ENCODE measurements at regions not wholly inside any gene's neighbourhood (a gene's known extent, or its start where the extent isn't known, plus 50 kb on each side); places are given as distances from the start of the nearest gene placed in this dataset.
"Not testable (repeated sequence)": the region's sequence is repeated elsewhere in the genome, so short reads cannot be mapped to it uniquely, and the experiment has no call there.

DNA sequence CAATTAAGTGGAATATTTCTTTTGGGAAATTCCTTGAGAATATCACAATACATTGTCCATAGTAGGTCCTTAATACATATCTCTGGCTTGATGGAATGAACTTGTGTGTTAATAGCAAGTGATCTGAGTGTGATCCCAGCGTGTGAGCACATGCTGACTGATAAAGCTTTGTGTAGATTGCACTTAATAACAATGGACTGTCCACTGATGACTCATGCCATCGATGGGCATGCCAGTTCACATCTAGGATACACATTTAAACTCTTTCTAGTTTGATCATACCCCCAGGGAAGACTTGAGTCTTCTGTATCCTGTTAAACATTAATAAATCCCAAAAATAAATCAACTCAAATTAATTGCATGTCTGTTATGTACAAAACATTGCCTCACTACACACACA is 454.3 kb upstream of the SPTLC3 start:
- WGBS, 2 donors, result 49 to 58% methylated on average over 2 of the region's 2 CpGs
- Histone ChIP-seq H3K27ac (no peak overlapping the region), H3K4me1 (no peaks in the 10 kb centered on the region), H3K36me3 (no peaks in the 10 kb centered on the region), H3K9me3 (no peaks in the 10 kb centered on the region), H3K27me3 (no peaks in the 10 kb centered on the region), H3K4me3 (no peak overlapping the region)
- intact Hi-C loops (cut with DNase I), result no loop called here
- DNase-seq (no peak), ATAC-seq (no peak)
- TF ChIP-seq, protein P1, sequence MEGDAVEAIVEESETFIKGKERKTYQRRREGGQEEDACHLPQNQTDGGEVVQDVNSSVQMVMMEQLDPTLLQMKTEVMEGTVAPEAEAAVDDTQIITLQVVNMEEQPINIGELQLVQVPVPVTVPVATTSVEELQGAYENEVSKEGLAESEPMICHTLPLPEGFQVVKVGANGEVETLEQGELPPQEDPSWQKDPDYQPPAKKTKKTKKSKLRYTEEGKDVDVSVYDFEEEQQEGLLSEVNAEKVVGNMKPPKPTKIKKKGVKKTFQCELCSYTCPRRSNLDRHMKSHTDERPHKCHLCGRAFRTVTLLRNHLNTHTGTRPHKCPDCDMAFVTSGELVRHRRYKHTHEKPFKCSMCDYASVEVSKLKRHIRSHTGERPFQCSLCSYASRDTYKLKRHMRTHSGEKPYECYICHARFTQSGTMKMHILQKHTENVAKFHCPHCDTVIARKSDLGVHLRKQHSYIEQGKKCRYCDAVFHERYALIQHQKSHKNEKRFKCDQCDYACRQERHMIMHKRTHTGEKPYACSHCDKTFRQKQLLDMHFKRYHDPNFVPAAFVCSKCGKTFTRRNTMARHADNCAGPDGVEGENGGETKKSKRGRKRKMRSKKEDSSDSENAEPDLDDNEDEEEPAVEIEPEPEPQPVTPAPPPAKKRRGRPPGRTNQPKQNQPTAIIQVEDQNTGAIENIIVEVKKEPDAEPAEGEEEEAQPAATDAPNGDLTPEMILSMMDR (IDR thresholded peaks at IDR 0.05), result no peak

DNA sequence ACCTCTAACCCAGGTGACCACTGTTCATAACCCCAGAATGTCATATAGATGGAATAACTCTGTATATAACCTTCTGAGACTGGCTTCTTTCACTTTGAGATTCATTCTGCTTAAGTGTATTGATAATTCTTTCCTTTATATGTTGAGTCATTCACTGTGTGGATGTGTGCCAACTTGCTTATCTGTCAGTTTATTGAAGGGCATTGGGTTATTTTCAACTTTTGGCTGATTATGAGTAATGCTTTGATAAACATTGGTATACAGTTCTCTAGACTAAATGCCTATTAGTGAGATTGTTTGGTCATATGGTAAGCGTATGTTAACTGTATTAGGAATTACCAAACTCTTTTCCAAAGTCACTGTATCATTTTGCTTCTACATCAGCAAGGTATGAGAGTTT is 453.4 kb upstream of the SPTLC3 start:
- H3K4me3 ChIP-seq, result no peak overlapping the region
- no peaks in the 10 kb centered on the region for H3K9me3 ChIP-seq
- no peaks in the 10 kb centered on the region for H3K36me3 ChIP-seq
- 89 to 91% methylated on average over 1 of the region's 1 CpG for WGBS, 2 donors
- H3K27me3 ChIP-seq, result no peaks in the 10 kb centered on the region
- H3K4me1 ChIP-seq, result no peaks in the 10 kb centered on the region
- H3K27ac ChIP-seq, result no peak overlapping the region
- intact Hi-C loops (cut with DNase I), result no loop called here
- DNase-seq (no peak), ATAC-seq (no peak)
- TF ChIP-seq, protein P1 (IDR thresholded peaks at IDR 0.05), result no peak

DNA sequence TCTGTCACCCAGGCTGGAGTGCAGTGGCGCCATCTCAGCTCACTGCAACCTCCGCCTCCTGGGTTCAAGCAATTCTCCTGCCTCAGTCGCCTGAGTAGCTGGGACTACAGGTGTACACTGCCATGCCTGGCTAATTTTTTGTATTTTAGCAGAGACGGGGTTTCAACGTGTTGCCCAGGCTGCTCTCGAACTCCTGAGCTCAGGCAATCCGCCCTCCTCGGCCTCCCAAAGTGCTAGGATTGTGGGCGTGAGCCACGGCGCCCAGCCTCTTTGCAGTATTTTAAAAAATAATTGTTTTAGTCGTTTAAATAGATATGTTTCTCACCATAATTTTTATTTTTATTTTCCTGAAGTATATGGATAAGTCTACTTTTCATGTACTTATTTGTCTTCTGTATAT is 452.9 kb upstream of the SPTLC3 start:
- H3K4me1 ChIP-seq; H3K27ac ChIP-seq; H3K9me3 ChIP-seq; H3K36me3 ChIP-seq; intact Hi-C loops (cut with DNase I); H3K27me3 ChIP-seq; DNase-seq; ATAC-seq; H3K4me3 ChIP-seq: not testable (repeated sequence)
- WGBS, 2 donors, result 90% methylated on average over 11 to 12 of the region's 12 CpGs

DNA sequence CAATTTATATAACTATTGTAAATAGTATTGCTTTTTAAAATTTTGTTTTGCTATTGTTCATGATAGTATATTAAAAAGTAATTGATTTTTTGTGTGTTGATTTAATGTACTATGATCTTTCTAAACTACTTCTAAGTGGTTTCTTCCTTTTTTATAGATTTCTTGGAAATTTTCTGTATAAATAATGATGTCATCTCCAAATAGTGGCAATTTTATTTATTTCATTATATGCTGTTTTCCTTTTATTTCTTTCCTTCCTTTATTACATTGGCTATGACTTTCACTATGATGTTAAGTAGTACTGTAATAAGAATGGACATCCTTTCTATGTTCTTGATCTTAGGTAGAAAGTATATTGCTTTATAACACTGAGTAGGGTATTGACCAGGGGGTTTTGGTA is 451.5 kb upstream of the SPTLC3 start:
- H3K27ac ChIP-seq, result no peak overlapping the region
- no peaks in the 10 kb centered on the region for H3K36me3 ChIP-seq
- TF ChIP-seq, protein P1 (IDR thresholded peaks at IDR 0.05), result no peak
- ATAC-seq (no peak), DNase-seq (no peak)
- peaks cover 0 to 16% (median 6%) of the 10 kb centered on the region in 11 donors for H3K9me3 ChIP-seq
- H3K4me1 ChIP-seq, result no peaks in the 10 kb centered on the region
- no peak overlapping the region for H3K4me3 ChIP-seq
- no peaks in the 10 kb centered on the region for H3K27me3 ChIP-seq
- intact Hi-C loops (cut with DNase I), result no loop called here

DNA sequence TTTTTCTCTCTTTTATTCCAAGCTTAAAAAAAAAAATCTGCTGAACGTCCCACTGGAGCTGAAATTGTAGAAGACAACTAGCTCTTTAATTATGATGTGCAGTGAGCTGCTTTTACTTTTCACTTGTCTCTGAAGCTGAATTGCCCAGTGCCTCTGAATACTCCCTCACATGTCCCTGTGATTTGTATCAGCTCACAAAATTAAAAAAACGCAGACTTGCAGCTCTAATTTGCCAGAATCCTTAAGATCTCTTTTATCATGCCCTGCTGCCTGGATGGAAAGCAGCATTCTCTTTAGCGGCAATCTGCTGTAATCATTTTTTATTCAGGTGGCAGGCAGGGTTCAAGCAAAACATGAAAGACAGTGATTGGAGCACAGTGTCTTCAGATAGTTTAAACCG is 443.8 kb upstream of the SPTLC3 start:
- intact Hi-C loops (cut with DNase I), result no loop called here
- no peaks in the 10 kb centered on the region for H3K36me3 ChIP-seq
- H3K4me3 ChIP-seq, result no peak overlapping the region
- H3K9me3 ChIP-seq, result peaks cover 0 to 20% (median 6%) of the 10 kb centered on the region in 11 donors
- no peaks in the 10 kb centered on the region for H3K4me1 ChIP-seq
- no peak for ATAC-seq
- 74 to 77% methylated on average over 4 of the region's 4 CpGs for WGBS, 2 donors
- no peak overlapping the region for H3K27ac ChIP-seq
- no peaks in the 10 kb centered on the region for H3K27me3 ChIP-seq
- DNase-seq, result no peak
- TF ChIP-seq, protein P1 (IDR thresholded peaks at IDR 0.05), result no peak

Measured in heart right ventricle (tissue), 16 donors.